HCT116 (cell line): ENCODE measurements at regions not wholly inside any gene's neighbourhood (a gene's known extent, or its start where the extent isn't known, plus 50 kb on each side); places are given as distances from the start of the nearest gene placed in this dataset.

Experiments used
- ATAC-seq: fragments of 200-7000 bp; cut with Tn5 transposase; 2 replicates; pipeline ENCODE4 v1.9.1; 2020; ENCODE audit warnings: mild to moderate bottlenecking, moderate library complexity
- BruUV-seq: library from RNA; stranded (reverse); fragments of 400-500 nt; replicated peaks from 2 replicates; lab custom pipeline; 2021; lab: Mats Ljungman, UMichigan
- CTCF ChIA-PET: fragments of 300-600 bp; sonication (Branson Sonifier 250); formaldehyde crosslinking; loops from one replicate; lab custom pipeline; 2021; ENCODE audit warnings: antibody characterized with exemption; lab: Charles Lee
- POLR2A ChIA-PET: fragments of 300-600, 350-600 bp; sonication (Branson Sonifier 250); formaldehyde crosslinking; loops from one replicate; lab custom pipeline; 2021; ENCODE audit warnings: antibody characterized with exemption; lab: Charles Lee
- RAD21 ChIA-PET, 2 experiments: fragments of 300-600 bp; sonication (Branson Sonifier 250); formaldehyde crosslinking; loops; one replicate each; lab custom pipeline; 2023; ENCODE audit warnings: low total read pairs in 2 of 2; ENCODE audit not compliant: uncharacterized antibody in 2 of 2, unreplicated experiment in 2 of 2, low non-redundant PET in 1 of 2; lab: Charles Lee
- DNase-seq: peaks from one replicate; pipeline ENCODE4 v3.0.0-alpha.2; 2010; ENCODE audit warnings: low read depth, low spot score
- H2AFZ ChIP-seq: fragments of 200-600 bp; shearing (Covaris generic), sonication (generic); 2 replicates; pipeline ENCODE4 v1.6.1; 2017; ENCODE audit warnings: low read depth, mixed run types, mixed read lengths, antibody characterized with exemption, low read length; ENCODE audit not compliant: poor library complexity, severe bottlenecking
- H3K27ac ChIP-seq: 2 replicates; pipeline ENCODE4 v1.5.1; 2012; ENCODE audit warnings: low read depth, low read length
- H3K27me3 ChIP-seq: fragments of 200-600 bp; sonication (generic); 2 replicates; pipeline ENCODE4 v1.6.1; 2016; ENCODE audit warnings: mixed run types, low read length, mixed read lengths; ENCODE audit not compliant: insufficient read depth
- H3K36me3 ChIP-seq, 2 experiments: fragments of 200-500 bp in 1 of 2; fragments of 200-600 bp in 1 of 2; sonication (Bioruptor generic) in 1 of 2; sonication (generic) in 1 of 2; 2 replicates each; pipeline versions ENCODE4 v1.5.1 to v1.6.1; 2014 to 2016; ENCODE audit warnings: low read length in 2 of 2, inconsistent platforms in 1 of 2, mixed read lengths in 1 of 2, mixed run types in 1 of 2; ENCODE audit not compliant: insufficient read depth in 2 of 2, control insufficient read depth in 1 of 2
- H3K4me1 ChIP-seq, 2 experiments: fragments of 200-600 bp in 1 of 2; sonication (generic) in 1 of 2; 2 replicates each; pipeline versions ENCODE4 v1.5.1 to v1.6.1; 2012 to 2017; ENCODE audit warnings: low read length in 2 of 2, inconsistent platforms in 1 of 2, mild to moderate bottlenecking in 1 of 2, mixed read lengths in 1 of 2, mixed run types in 1 of 2, moderate library complexity in 1 of 2; ENCODE audit not compliant: insufficient read depth in 2 of 2, control insufficient read depth in 1 of 2
- H3K4me2 ChIP-seq: fragments of 200-600 bp; sonication (generic); 2 replicates; pipeline ENCODE4 v1.6.1; 2017; ENCODE audit warnings: mixed run types, low read length, mixed read lengths
- H3K4me3 ChIP-seq, 2 experiments: fragments of 200-600 bp in 1 of 2; sonication (generic) in 1 of 2; replicated peaks in 1 of 2; 2 replicates each; pipeline ENCODE4 v1.5.1; 2011 to 2016; ENCODE audit warnings: low read length in 2 of 2, control low read depth in 1 of 2, low read depth in 1 of 2, mild to moderate bottlenecking in 1 of 2, mixed read lengths in 1 of 2, mixed run types in 1 of 2
- H3K79me2 ChIP-seq: fragments of 200-600 bp; sonication (generic); 2 replicates; pipeline ENCODE4 v1.6.1; 2017; ENCODE audit warnings: mild to moderate bottlenecking, mixed run types, low read length, moderate library complexity, mixed read lengths; ENCODE audit not compliant: insufficient read depth
- H3K9ac ChIP-seq: fragments of 200-600 bp; sonication (generic); 2 replicates; pipeline ENCODE4 v1.6.1; 2016; ENCODE audit warnings: low read length, mixed read lengths
- H3K9me2 ChIP-seq: fragments of 200-600 bp; sonication (generic), shearing (Covaris generic); 2 replicates; pipeline ENCODE4 v1.6.1; 2017; ENCODE audit warnings: mixed run types, mild to moderate bottlenecking, moderate library complexity; ENCODE audit not compliant: insufficient read depth
- H3K9me3 ChIP-seq, 2 experiments: fragments of 200-500 bp in 1 of 2; fragments of 200-600 bp in 1 of 2; sonication (Bioruptor generic) in 1 of 2; sonication (generic) in 1 of 2; 2 replicates each; pipeline ENCODE4 v1.6.1; 2014 to 2017; ENCODE audit warnings: low read length in 2 of 2, mixed read lengths in 2 of 2, inconsistent platforms in 1 of 2, low read depth in 1 of 2, mild to moderate bottlenecking in 1 of 2, mixed run types in 1 of 2, moderate library complexity in 1 of 2; ENCODE audit not compliant: control insufficient read depth in 1 of 2, insufficient read depth in 1 of 2
- H4K20me1 ChIP-seq: fragments of 200-600 bp; sonication (generic), shearing (Covaris generic); 2 replicates; pipeline ENCODE4 v1.6.1; 2017; ENCODE audit warnings: mixed run types, mild to moderate bottlenecking, moderate library complexity; ENCODE audit not compliant: insufficient read depth
- CBX3 ChIP-seq: IDR thresholded peaks from 2 replicates; pipeline ENCODE4 v1.6.1; 2012; ENCODE audit warnings: low read depth
- CEBPB ChIP-seq: IDR thresholded peaks from 2 replicates; pipeline ENCODE4 v1.6.1; 2012; ENCODE audit warnings: low read depth
- EZH2phosphoT487 ChIP-seq: fragments of 200-600 bp; IDR thresholded peaks from 2 replicates; pipeline ENCODE4 v1.6.1; 2018; ENCODE audit warnings: antibody characterized with exemption, borderline replicate concordance
- JUND ChIP-seq: IDR thresholded peaks from 2 replicates; pipeline ENCODE4 v1.6.1; 2012
- POLR2AphosphoS5 ChIP-seq: IDR thresholded peaks from 2 replicates; pipeline ENCODE4 v1.6.1; 2011; ENCODE audit warnings: mild to moderate bottlenecking, low read depth, low read length, moderate library complexity
- RAD21 ChIP-seq: IDR thresholded peaks from 2 replicates; pipeline ENCODE4 v1.6.1; 2012; ENCODE audit warnings: low read depth, mild to moderate bottlenecking
- SIN3A ChIP-seq: IDR thresholded peaks from 2 replicates; pipeline ENCODE4 v1.6.1; 2012; ENCODE audit warnings: low read depth
- SP1 ChIP-seq: IDR thresholded peaks from 2 replicates; pipeline ENCODE4 v1.6.1; 2012; ENCODE audit warnings: low read depth
- YY1 ChIP-seq: IDR thresholded peaks from 2 replicates; pipeline ENCODE4 v1.6.1; 2011; ENCODE audit warnings: low read length, low read depth, moderate library complexity, mild to moderate bottlenecking; ENCODE audit not compliant: insufficient replicate concordance; ENCODE audit errors: extremely low read depth
- ZFX ChIP-seq: fragments of 450-650 bp; IDR thresholded peaks from 2 replicates; pipeline ENCODE4 v1.6.1; 2017
- ZNF274 ChIP-seq: fragments of 200-500 bp; sonication (Bioruptor generic); IDR thresholded peaks from 2 replicates; pipeline ENCODE4 v1.6.1; 2014; ENCODE audit warnings: mild to moderate bottlenecking, low read depth, low read length, inconsistent platforms
- intact Hi-C: fragments of 100-400 bp; cut with micrococcal nuclease; formaldehyde crosslinking; loops from 2 replicates; pipeline ENCODE4 v1.10.0; 2022
- TF ChIP-seq, protein P1 (sequence below): IDR thresholded peaks from 2 replicates; pipeline ENCODE4 v1.6.1; 2011; ENCODE audit warnings: mild to moderate bottlenecking, low read length, moderate library complexity; ENCODE audit not compliant: insufficient replicate concordance; ENCODE audit errors: extremely low read depth
- TF ChIP-seq, protein P2 (sequence below): IDR thresholded peaks from 2 replicates; pipeline ENCODE4 v1.6.1; 2012
- TF ChIP-seq, protein P3 (sequence below): IDR thresholded peaks from 2 replicates; pipeline ENCODE4 v1.6.1; 2012; ENCODE audit warnings: low read depth
- TF ChIP-seq, protein P4 (sequence below), 3 experiments: fragments of 200-600 bp in 1 of 3; sonication (generic) in 1 of 3; IDR thresholded peaks in 2 of 3; conservative IDR thresholded peaks in 1 of 3; 2 replicates each; pipeline ENCODE4 v1.5.1; 2012 to 2017; ENCODE audit warnings: low read depth in 2 of 3, low read length in 2 of 3, antibody characterized with exemption in 1 of 3, borderline replicate concordance in 1 of 3, control low read depth in 1 of 3, mild to moderate bottlenecking in 1 of 3, mixed read lengths in 1 of 3, mixed run types in 1 of 3, moderate library complexity in 1 of 3; ENCODE audit not compliant: insufficient read depth in 1 of 3

DNA sequence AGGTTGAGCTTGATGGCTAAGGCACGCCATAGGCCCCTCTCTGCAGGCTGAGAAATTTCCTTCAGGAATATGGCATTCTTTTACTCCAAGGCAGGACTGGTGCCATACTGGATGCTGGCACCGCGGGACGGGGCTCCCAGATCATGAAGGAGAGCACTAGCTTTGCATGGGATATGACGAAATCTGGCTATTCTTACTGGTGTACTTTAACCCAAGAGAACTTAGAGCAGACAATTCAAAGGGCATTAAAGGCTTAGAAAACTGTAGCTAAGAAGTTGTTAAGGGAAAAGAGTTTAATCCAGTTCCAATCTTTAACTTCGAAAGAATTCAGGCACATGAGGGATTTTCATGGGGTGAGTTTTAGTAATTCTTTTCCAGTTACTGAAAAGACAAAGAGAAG is 204.4 kb upstream of the ESRRG start:
- no peak overlapping the region for H2AFZ ChIP-seq
- H3K9me3 ChIP-seq: no peaks in the 10 kb centered on the region; a peak in 1 of 4 replicates
- no peaks in the 10 kb centered on the region for H3K27me3 ChIP-seq
- DNase-seq: no peak
- ATAC-seq: no peak
- H3K9ac ChIP-seq: no peak overlapping the region
- no TSS peak for BruUV-seq
- no peak overlapping the region for H3K4me2 ChIP-seq
- no peak overlapping the region for H3K4me3 ChIP-seq
- no peaks in the 10 kb centered on the region for H3K79me2 ChIP-seq
- H3K36me3 ChIP-seq: no peaks in the 10 kb centered on the region
- ChIA-PET CTCF (no interaction called here), RAD21 (no interaction called here), POLR2A (interaction anchor here (0.6 kb wide), 1 partner anchor 11 kb away, joined by 3 read pairs; no protein-coding TSS in a partner anchor)
- H3K9me2 ChIP-seq: no peaks in the 10 kb centered on the region
- H3K27ac ChIP-seq: no peak overlapping the region
- intact Hi-C loops: no loop called here
- TF ChIP-seq RAD21: no peak
- TF ChIP-seq, protein P1, sequence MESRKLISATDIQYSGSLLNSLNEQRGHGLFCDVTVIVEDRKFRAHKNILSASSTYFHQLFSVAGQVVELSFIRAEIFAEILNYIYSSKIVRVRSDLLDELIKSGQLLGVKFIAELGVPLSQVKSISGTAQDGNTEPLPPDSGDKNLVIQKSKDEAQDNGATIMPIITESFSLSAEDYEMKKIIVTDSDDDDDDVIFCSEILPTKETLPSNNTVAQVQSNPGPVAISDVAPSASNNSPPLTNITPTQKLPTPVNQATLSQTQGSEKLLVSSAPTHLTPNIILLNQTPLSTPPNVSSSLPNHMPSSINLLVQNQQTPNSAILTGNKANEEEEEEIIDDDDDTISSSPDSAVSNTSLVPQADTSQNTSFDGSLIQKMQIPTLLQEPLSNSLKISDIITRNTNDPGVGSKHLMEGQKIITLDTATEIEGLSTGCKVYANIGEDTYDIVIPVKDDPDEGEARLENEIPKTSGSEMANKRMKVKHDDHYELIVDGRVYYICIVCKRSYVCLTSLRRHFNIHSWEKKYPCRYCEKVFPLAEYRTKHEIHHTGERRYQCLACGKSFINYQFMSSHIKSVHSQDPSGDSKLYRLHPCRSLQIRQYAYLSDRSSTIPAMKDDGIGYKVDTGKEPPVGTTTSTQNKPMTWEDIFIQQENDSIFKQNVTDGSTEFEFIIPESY: no peak
- TF ChIP-seq ZFX: no peak
- TF ChIP-seq ZNF274: no peak
- TF ChIP-seq, protein P2, sequence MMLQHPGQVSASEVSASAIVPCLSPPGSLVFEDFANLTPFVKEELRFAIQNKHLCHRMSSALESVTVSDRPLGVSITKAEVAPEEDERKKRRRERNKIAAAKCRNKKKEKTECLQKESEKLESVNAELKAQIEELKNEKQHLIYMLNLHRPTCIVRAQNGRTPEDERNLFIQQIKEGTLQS: no peak
- TF ChIP-seq YY1: no peak
- TF ChIP-seq SP1: no peak
- no peak for TF ChIP-seq SIN3A
- TF ChIP-seq, protein P3, sequence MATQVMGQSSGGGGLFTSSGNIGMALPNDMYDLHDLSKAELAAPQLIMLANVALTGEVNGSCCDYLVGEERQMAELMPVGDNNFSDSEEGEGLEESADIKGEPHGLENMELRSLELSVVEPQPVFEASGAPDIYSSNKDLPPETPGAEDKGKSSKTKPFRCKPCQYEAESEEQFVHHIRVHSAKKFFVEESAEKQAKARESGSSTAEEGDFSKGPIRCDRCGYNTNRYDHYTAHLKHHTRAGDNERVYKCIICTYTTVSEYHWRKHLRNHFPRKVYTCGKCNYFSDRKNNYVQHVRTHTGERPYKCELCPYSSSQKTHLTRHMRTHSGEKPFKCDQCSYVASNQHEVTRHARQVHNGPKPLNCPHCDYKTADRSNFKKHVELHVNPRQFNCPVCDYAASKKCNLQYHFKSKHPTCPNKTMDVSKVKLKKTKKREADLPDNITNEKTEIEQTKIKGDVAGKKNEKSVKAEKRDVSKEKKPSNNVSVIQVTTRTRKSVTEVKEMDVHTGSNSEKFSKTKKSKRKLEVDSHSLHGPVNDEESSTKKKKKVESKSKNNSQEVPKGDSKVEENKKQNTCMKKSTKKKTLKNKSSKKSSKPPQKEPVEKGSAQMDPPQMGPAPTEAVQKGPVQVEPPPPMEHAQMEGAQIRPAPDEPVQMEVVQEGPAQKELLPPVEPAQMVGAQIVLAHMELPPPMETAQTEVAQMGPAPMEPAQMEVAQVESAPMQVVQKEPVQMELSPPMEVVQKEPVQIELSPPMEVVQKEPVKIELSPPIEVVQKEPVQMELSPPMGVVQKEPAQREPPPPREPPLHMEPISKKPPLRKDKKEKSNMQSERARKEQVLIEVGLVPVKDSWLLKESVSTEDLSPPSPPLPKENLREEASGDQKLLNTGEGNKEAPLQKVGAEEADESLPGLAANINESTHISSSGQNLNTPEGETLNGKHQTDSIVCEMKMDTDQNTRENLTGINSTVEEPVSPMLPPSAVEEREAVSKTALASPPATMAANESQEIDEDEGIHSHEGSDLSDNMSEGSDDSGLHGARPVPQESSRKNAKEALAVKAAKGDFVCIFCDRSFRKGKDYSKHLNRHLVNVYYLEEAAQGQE: no peak
- no peak for TF ChIP-seq CBX3
- TF ChIP-seq JUND: no peak
- no peak for TF ChIP-seq CEBPB
- no peak for TF ChIP-seq POLR2AphosphoS5
- TF ChIP-seq EZH2phosphoT487: no peak
- TF ChIP-seq, protein P4, sequence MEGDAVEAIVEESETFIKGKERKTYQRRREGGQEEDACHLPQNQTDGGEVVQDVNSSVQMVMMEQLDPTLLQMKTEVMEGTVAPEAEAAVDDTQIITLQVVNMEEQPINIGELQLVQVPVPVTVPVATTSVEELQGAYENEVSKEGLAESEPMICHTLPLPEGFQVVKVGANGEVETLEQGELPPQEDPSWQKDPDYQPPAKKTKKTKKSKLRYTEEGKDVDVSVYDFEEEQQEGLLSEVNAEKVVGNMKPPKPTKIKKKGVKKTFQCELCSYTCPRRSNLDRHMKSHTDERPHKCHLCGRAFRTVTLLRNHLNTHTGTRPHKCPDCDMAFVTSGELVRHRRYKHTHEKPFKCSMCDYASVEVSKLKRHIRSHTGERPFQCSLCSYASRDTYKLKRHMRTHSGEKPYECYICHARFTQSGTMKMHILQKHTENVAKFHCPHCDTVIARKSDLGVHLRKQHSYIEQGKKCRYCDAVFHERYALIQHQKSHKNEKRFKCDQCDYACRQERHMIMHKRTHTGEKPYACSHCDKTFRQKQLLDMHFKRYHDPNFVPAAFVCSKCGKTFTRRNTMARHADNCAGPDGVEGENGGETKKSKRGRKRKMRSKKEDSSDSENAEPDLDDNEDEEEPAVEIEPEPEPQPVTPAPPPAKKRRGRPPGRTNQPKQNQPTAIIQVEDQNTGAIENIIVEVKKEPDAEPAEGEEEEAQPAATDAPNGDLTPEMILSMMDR (IDR thresholded peaks at IDR 0.05 in 2 of 3, conservative IDR thresholded peaks at IDR 0.05 in 1 of 3; ENCODE audit: borderline replicate concordance in 1 of 3, insufficient read depth in 1 of 3, low read depth in 2 of 3, low read length in 2 of 3): no peak
- TF ChIP-seq, all 23 proteins: peak for 0
- no peaks in the 10 kb centered on the region; a peak in 1 of 4 replicates for H3K4me1 ChIP-seq
- H4K20me1 ChIP-seq: no peaks in the 10 kb centered on the region
